Kidney tubule cell (primary cell): ENCODE measurements at regions not wholly inside any gene's neighbourhood (a gene's known extent, or its start where the extent isn't known, plus 50 kb on each side); places are given as distances from the start of the nearest gene placed in this dataset.

Experiments
- DNase-seq: peaks from one replicate; pipeline ENCODE4 v3.0.0-alpha.2; 2018; ENCODE audit warnings: low spot score

GRCh38 chr4:11632025-11632424 is 203.3 kb upstream of the HS3ST1 start:
- DNase-seq: peak; percentile 95

- DNase-seq: no peak
These were observed 202.7 kb upstream of the HS3ST1 start for GRCh38 chr4:11631416-11631815.

- peak; percentile 69 for DNase-seq
These were observed 199.5 kb upstream of the HS3ST1 start for GRCh38 chr4:11628093-11628725.

- DNase-seq: peak; percentile 97
These were observed 197.4 kb upstream of the HS3ST1 start for GRCh38 chr4:11626066-11626465.

- DNase-seq: peak; percentile 92
These were observed 196.5 kb upstream of the HS3ST1 start for GRCh38 chr4:11625211-11625610.

GRCh38 chr4:11624370-11624769 is 195.7 kb upstream of the HS3ST1 start:
- DNase-seq: peak; percentile 95

GRCh38 chr4:11623726-11624037 is 195.0 kb upstream of the HS3ST1 start:
- DNase-seq: peak; percentile 72

GRCh38 chr4:11622961-11623725 is 194.4 kb upstream of the HS3ST1 start:
- peak; percentile 49 for DNase-seq

GRCh38 chr4:11620861-11621260 is 192.2 kb upstream of the HS3ST1 start:
- no peak for DNase-seq

- peak; percentile 87 for DNase-seq
These were observed 190.1 kb upstream of the HS3ST1 start for GRCh38 chr4:11618666-11619282.

- no peak for DNase-seq
These were observed 188.2 kb upstream of the HS3ST1 start for GRCh38 chr4:11616856-11617255.

GRCh38 chr4:11615601-11616000 is 186.9 kb upstream of the HS3ST1 start:
- DNase-seq: peak; percentile 55

GRCh38 chr4:11614426-11614825 is 185.7 kb upstream of the HS3ST1 start:
- DNase-seq: peak; percentile 96

GRCh38 chr4:11611868-11612267 is 183.2 kb upstream of the HS3ST1 start:
- DNase-seq: no peak

- no peak for DNase-seq
These were observed 181.1 kb upstream of the HS3ST1 start for GRCh38 chr4:11609751-11610150.

- DNase-seq: no peak
These were observed 180.3 kb upstream of the HS3ST1 start for GRCh38 chr4:11608992-11609391.

GRCh38 chr4:11606078-11606477 is 177.4 kb upstream of the HS3ST1 start:
- DNase-seq: no peak

GRCh38 chr4:11605597-11605996 is 176.9 kb upstream of the HS3ST1 start:
- DNase-seq: peak; percentile 62

- DNase-seq: no peak
These were observed 176.1 kb upstream of the HS3ST1 start for GRCh38 chr4:11604821-11605220.

- DNase-seq: no peak
These were observed 175.0 kb upstream of the HS3ST1 start for GRCh38 chr4:11603591-11604194.

- no peak for DNase-seq
These were observed 174.1 kb upstream of the HS3ST1 start for GRCh38 chr4:11602606-11603340.

GRCh38 chr4:11599064-11599463 is 170.4 kb upstream of the HS3ST1 start:
- DNase-seq: peak; percentile 93
